Stimulated activated CD4-positive, alpha-beta T cell treated with anti-CD3 and anti-CD28 coated beads, Interleukin-1b, Interleukin-23, amount 100 ng/mL, for 4 hours (primary cell): ENCODE measurements at regions not wholly inside any gene's neighbourhood (a gene's known extent, or its start where the extent isn't known, plus 50 kb on each side); places are given as distances from the start of the nearest gene placed in this dataset.
"Not testable (repeated sequence)": the region's sequence is repeated elsewhere in the genome, so short reads cannot be mapped to it uniquely, and the experiment has no call there.

Experiments
- DNase-seq, 2 donors: peaks; one replicate each; pipeline ENCODE4 v3.0.0-alpha.2; 2020; ENCODE audit warnings: low read depth in 2 of 2

DNA sequence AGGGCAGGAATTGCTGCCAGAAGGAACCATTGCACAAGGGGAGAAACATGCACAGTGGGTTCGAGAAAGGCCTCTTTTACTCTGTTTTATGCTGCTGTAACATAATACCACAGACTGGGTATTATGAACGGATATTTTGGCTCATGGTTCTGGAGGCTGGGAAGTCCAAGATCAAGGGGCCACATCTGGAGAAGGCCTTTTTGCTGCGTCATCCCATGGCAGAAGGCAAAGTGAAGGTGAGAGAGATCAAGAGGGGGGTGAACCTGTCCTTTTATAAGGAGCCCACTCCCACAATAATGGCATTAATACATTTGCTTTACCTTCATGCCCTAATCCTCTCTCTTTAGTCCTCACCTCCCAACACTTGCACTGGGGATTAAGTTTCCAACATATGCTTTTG lies 136.9 kb upstream of the ALDH1B1 start:
- no peak for DNase-seq

DNA sequence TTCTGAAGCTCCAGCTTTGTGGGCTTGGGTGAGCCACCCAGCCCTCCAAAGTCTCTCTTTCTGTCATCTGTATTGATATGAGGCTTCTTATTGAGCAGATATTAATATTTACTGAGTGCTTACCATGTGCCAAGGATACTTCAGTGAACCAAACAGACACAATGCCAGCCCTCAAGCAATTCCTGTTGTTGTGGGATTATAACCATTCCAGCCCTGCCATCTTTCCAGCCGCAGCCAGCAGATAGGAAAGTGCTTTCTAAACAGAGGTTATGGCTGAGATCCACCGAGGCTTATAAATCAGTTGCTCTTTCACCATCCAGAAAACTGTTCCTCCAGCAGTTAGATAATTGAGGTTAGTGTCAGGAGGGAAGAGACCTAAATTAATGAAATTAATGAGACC lies 137.7 kb upstream of the ALDH1B1 start:
- no peak for DNase-seq

DNA sequence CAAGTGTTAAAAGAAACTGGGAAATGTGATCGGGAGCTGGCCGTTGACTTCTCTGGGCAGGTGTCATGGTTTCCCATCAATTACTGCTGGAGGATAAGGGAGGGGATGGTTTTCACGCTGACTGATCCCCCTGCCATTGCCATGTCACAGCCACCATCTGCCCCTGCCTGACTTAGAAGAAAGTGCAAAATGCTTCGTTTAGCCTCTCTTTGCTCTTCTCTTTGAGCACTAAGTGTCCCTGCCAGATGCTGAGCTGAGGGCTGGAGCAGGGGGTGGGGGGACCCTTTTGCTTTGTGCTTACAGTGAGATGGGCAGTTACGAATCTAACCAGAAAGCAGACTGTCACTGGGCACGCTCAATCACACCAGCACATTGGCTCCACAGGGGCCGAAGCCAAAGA lies 138.4 kb upstream of the ALDH1B1 start:
- no peak for DNase-seq

DNA sequence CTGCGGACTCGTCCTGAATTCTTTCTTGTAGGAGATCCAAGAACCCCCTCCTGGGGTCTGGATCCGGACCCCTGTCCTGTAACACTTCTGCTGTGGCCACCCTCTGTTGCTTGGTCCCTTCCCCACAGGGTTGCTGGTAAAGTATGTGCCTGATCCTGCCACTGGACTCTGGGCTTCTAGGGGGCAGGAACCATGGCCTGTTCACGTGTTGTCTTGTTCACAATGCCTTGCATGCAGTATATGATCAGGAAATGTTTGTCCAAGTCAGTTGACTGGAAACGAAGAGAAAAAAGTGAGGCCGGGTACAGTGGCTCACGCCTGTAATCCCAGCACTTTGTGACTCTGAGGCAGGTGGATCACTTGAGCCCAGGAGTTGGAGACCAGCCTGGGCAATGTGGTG lies 139.3 kb upstream of the ALDH1B1 start:
- no peak for DNase-seq

DNA sequence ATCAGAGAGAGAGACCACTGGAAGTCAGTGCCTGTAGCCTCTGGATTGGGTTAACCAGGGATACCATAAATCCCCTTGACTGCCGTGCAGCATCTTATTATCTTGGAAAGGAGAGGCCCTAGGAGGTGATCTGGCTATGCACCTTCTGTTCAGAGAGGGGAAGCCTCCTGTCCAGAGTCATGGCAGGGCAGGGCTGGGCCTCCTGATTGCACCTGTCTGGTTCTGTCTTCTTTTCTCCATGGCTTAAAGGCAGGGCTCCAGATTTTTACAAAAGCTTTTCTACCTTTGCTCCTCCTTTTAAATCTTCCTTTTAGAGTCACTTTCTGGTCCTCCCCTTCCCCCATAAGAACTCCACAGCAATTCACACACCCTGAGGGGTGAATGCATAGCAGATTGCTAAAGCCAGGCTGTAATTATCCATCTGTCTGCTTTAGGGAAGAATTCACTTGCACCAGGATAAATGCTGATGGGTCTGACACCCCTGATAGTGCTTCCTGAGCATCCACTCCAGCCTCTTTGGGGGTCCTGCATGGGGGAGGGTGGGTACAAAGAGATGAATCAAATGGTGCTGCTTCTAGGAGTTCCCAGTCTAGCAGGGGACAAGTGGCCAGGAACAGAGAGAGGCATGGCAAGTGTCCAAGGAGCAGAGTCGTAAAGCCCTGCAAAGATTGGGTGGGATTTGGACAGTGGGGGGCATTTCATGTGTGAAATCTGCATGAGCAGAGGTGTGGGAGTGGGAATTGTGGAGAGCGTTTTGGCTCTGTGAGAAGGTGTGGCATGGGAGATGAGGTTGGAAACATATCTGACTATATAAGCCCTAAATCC lies 141.3 kb upstream of the ALDH1B1 start:
- DNase-seq, result no peak

DNA sequence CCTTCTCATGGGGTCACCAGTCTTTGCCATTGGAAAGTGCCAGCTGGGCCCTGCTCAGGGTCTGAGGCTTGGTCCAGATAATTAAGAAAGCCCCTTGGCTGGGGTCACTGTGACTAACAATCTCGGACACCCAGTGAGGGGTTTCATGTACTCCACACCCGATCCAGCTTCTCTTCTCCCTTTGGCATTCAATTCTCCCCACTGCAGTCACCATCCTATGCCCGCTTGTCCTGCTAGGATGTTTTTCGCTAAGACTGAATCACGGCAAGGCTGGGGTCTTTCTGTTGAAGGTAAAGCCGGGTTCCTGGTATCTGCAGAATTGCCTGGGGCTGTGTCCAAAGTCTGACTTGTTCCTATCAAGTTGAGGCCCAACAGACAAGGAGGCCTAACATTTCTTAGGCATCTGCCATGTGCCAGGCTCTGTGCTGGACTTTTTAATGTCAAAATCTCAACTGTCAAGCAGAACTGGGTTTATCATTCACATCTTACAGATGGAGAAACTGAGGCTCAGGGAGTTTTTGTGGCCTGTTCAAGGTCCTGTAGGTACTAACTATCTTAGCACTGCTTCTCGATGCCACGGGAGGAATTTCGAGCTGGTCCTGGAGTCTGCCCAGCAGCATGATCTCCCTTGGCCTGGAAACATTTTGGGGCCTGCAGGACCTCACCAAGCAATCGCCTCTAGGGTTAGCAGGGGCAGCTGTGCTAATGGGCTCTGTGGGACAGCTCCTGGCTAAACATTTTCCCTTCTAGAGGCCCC lies 142.0 kb upstream of the ALDH1B1 start:
- DNase-seq, result no peak

DNA sequence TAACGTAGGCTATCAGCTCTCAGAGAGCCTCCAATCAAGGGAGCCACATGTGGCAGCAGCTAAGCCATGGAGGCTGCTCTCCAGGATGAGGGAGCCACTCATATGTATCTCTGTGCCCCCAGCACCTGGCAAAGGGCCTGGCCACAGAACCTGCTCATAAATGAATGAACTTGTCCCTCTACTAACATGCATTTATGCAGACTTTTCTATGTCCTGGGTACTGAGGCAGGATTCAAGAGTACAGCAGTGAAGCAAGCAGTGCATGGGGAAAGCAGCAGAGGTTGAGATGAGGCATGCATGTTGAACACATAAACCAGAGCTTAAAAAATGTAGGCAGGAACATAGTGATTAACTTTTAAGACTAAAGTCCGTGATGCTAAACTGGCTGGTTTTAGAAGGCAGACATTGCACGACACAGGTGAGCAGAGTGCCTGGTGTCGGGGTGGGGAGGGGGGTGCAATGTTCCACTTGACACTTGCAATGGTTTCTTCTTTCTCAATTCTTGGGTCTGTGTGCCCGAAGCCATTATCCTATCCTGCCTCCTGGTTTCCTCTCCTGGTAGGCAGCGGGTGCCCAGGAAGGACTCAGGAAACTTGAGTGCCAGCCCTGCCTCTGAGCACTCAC lies 142.8 kb upstream of the ALDH1B1 start:
- DNase-seq, result no peak

DNA sequence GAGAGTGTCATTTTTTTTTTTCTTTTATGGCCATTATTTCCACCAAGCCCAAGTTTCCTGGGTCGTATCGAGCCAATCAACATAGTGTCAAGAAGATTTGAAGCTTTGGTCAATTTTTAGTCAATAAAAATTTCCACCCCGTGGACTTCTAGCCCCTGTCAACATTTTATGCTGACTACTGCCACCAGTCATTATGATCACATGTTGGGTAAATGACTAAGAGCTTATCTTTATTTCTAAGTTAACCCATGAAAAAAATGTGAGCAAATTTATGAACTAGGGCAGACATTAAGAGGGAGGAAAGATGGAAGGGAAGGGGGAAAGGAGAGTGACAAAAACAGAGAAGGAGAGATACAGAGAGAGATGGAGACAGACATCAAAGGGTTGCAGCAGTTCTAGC lies 143.5 kb upstream of the ALDH1B1 start:
- no peak for DNase-seq

DNA sequence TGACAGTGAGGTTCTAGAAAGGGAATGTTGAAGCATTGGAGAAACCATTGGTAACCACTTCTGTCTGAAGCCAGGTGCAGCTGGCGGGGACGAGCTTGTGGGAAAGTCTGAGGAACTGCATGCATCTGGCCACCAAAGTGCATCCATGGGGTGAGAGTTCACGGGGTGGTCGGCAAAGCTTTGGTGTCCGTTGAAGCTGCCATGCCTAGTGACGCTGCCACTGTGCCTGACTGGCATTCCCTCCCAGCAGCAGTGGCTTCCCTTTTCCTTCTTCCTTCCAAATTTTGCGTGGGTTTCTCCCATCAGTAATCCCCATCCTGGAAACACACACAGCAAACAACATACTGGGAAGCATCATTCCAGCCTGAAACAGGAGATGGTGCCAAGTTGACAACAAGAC lies 145.7 kb upstream of the ALDH1B1 start:
- DNase-seq, result no peak

DNA sequence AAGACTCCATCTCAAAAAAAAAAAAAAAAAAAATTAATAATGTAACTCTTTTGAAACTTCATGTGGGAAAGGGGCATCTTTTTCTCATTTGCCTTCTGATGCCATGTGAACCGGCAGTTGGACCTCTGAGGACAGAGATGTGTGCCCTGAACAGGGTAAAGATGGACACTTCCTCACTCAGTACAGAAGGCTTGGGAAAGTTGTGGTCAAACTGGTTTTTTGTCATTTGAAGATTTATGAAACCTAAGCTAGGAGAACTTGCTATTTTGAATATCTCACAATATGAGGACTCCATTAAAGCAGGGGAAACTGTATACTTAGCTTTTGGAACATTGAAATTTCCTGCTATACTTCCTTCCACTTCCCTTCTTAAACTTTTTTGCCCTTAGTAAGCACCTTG lies 147.5 kb upstream of the ALDH1B1 start:
- DNase-seq, result no peak

DNA sequence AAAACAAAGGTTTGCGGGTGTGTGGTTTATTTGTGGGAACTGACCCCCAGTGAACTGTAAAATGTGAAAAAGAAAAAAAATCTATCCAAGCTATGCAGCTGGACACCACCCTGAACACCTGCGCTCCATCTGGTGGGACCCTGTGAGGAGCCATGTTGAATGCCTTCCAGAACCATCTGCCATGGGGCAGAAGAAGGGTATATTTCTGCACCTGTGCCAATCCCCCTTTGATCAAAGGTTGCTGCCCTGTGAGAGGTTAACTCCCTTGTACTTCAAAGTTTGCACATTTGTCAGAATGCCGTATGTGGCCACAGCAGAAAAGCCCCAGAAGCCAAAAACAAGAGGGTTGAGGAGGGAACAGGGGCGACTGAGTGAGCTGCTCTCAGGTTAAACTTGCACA lies 148.5 kb upstream of the ALDH1B1 start:
- DNase-seq, result no peak

DNA sequence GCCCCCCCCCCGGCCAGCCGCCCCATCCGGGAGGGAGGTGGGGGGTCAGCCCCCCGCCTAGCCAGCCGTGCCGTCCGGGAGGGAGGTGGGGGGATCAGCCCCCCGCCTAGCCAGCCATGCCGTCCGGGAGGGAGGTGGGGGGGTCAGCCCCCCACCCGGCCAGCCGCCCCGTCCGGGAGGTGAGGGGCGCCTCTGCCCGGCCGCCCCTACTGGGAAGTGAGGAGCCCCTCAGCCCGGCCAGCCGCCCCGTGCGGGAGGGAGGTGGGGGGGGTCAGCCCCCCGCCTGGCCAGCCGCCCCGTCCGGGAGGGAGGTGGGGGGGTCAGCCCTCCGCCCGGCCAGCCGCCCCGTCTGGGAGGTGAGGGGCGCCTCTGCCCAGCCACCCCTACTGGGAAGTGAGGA lies 150.4 kb upstream of the ALDH1B1 start:
- DNase-seq, result not testable (repeated sequence)

DNA sequence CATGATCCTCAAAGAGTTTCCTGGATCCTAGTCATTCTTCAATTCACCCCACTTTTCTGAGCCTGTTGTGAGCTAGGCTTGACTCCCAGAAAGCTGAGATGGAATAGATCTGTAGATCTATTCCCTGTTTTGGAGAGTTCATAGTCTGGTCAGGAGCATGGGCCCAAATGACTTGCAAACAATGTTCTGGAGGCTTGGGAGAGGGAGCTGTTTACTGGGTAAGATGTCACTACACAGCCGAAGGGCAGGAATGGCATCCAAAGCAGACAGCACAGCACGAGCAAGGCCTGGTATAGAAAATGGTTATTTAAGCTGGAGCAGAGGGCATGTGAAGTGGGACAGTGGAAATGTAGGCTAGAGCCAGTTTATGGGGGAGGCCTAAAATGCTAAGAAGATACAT lies 152.5 kb upstream of the ALDH1B1 start:
- no peak for DNase-seq

DNA sequence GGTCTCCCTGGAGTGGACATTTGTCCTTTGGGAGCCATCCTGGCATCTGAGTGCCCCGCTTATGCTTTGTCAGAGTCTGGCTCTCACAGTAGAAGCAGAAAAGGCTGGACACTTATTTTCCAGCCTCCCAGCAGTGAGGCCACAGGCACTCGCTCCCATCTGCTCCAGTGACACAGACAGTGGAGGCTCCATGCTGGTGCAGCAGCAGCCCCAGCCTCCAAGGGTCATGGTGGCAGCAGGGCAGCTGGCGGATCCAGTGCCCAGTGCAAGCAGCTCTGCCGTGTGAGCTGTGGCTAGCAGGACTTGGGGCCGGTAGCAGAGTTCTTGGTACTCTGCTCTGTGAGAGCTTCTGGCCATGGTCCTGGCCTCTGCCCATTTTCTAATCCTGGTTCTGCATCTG lies 157.3 kb upstream of the ALDH1B1 start:
- DNase-seq, result no peak

DNA sequence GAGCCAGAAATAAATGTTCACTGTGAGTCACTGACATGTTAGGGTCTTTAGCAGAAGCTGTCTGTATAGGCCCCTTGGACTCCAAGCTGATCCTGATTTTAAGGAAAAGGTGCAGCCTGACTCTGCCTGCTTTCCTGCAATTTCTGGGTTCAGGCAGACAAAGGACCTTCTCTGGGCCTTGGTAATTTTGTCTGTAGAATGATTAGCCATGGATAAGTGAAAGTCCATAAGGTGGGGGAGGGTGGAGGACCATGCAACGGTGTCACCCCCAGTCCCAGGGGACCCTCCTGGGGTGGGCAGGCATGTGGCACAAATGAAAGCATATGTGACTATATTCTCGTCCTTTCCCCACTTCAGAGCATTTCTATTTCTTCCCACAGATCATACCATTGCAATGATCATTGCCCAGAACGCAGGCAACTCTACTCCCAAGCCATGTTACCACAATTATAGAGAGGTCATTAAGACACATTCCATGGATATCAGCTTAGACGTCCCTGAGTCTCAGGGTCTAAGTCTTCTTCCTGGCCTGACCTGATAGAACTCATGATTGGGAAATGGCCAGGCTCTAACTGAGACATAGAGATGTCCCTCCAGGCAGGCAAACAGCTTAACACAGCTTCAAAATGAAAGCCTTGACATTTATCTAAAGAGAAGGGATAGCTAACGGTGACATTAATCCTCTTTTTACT lies 157.9 kb upstream of the ALDH1B1 start:
- DNase-seq, result no peak

DNA sequence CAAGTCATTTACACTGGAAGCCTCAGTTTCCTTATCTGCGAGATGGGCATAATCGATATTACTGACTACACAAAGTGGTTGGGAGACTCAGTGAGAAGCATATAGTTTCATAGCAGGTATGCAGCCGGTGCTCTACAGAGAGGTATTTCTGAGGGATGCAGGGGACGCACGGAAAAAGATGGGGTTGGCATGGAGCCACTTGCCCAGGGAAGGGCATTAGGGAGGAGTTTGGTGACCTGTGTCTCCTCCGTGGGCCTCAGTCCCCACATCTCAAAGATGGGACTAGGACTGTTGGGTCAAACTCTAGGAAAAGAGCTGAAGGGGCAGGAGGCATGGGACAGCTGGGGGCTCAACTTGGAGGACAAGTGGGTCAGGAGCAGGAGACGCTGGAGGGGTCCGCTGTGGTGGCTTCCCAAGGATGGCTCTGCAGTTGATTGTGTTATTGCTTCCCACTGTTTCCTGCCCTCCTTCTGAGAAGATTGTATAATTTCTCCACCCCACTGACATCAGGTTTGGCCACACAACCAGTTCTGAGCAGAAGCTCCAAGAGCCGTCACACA lies 158.6 kb upstream of the ALDH1B1 start:
- DNase-seq, result no peak

DNA sequence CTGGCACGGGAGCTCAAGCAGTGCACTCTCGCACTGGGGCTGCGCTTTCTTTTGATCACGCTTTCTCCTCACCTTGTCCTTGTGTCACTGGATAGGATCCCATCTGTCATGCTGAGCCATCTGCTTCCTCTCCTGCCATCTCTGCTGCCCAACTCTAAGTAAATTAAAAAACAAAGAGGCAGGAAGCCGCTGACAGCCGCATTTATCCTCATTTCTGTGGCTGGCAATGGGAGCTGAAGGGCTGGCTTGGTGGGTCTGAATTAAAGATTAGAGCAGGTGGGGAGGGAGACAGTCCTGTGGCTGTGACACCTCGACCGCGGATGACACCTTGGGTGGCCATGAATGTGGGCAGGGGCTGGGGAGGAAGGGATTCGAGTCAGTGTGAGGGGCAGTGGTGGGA lies 159.2 kb upstream of the ALDH1B1 start:
- DNase-seq, result no peak

DNA sequence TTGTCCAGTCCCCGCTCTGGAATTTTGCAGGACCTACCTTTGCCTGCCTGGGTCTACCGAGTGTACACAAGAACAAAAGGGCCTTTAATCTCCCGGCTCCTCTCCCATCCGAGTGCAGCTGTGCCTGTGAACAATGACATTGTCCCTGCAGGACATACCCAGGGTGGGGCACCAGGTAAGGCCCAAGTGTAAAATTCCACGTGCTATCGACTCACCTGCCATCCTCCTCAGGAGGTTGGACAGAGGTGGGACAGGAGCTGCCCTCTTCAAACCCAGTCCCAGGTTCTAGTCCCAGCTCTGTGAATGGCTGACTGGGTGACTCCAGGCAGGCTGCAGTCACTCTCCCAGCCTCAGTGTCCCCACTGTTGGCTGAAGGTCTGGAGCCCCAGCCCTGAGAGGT lies 159.6 kb upstream of the ALDH1B1 start:
- no peak for DNase-seq

DNA sequence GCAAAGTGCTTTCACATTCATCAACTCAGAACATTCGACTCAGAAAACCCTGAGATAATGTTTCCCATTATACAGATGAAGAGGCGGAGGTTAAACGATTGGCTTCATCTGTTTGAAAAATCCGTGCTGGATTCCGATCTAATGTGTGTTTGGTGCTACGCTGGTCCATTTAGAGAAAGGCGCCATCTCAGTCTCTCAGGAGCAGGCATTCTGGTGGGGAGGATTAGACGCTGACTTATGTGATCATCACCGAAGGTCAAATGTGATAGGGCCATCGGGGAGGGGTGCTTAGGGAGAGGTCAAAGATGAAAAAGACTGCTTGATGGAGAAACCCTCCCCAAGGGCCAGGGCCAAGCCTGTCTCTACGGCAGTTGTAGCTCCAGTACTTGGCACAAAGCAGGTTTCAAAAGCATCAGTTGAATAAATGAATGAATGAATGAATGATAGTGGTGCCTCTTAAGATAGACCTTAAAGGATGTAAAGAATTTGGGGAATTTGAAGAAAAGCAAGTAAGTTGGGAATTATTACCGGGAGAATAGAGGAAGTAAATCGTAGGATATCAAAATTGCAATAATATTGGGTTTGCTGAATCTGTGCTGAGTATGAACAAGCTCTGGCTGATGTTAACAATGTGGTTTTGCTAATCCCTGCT lies 160.6 kb upstream of the SHB start:
- no peak for DNase-seq

DNA sequence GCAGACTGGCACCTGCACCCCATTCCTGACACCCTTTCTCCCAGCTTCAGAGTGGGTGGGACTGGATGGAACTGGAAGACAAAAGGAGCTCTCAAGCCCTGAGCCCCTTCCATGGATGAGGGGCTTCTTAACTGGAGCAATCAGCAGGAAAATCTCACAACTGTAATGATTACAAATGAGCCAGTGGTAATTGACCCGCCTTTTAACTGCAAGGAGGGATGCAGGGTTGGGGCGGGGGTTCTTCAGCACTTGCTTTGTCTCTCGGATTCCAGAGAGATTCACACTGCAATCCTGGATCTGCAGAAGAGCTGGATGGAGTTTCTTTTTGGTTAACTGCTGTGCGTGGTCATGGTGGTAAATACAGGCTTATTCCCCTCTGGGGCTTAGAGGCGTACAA lies 160.1 kb upstream of the SHB start:
- no peak for DNase-seq

DNA sequence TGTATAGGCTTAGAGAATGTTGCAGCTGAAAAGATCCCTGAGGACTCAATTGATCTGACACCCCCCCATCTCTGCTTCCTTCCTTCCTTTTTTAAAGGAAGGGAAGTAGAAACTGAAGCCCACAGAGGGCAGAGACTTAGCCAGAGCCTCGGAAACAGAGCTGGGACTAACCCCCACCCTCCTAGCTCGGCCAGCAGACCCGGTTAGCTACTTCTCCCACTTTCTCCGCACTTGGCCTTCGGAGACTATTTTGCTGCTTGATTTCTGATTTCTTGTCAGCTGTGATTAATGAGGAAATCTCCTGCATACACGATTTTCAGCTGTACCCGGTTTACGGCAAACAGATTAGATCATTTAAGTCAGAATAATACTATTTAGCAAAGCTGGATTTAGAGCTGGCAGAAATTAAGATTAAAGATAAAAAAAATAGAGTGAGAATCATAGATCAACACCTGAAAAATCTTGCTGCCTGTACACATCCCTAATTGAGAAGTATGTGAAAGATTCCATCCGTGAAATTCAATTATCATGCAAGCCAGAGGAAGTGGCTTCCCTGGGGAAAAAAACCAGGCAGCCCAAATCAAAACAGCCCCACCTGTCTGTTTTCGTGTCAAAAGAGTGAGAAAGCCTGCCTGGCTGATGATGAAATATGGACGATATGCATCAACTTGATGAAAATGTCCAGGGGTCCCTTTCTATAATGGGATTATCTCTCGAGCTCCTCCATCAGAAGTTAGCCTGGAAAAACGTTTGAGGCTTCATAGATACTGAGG lies 159.5 kb upstream of the SHB start:
- no peak for DNase-seq
